ENCODE measurements at regions not wholly inside any gene's neighbourhood (a gene's known extent, or its start where the extent isn't known, plus 50 kb on each side); places are given as distances from the start of the nearest gene placed in this dataset.

GRCh38 chr2:180187611-180188010 is 180.5 kb upstream of the CWC22 start:
- no peak for DNase-seq

DNA sequence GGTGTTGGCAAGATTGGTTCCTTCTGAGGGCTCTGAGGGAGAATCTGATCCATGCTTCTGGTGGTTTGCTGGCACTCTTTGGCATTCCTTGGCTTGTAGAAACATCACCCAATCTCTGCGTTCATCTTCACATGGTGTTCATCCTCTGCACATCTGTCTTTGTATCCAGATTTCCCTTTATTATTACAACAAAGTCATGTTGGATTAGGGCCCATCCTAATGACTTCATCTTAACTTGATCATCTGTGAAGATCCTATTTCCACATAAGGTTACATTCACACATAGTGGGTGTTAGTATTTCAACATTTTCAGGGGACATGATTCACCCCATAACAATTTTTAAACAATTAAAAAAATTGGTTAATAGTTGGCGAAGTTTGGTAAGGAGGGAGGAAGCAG is 177.4 kb upstream of the CWC22 start:
- DNase-seq = no peak

GRCh38 chr2:180180511-180180910 is 173.4 kb upstream of the CWC22 start:
- DNase-seq = no peak

DNA sequence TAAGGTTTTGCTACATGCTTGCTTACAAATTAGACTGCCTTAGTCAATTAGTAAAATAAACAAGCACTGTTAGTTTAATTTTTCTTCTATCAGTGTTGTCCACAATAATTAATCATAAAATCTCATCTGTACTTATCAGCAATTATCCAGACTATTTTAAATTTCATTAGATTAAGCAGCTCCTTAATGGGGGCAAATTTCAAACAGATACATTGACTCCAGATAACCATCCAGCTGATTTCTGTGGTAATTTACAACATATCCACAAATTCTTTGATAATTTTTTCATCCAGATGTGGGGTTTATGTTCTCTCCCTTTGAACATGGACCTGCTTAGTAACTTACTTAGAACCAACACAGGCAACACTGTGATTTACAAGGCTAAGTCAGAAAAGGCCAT is 170.4 kb upstream of the CWC22 start:
- no peak for DNase-seq

DNA sequence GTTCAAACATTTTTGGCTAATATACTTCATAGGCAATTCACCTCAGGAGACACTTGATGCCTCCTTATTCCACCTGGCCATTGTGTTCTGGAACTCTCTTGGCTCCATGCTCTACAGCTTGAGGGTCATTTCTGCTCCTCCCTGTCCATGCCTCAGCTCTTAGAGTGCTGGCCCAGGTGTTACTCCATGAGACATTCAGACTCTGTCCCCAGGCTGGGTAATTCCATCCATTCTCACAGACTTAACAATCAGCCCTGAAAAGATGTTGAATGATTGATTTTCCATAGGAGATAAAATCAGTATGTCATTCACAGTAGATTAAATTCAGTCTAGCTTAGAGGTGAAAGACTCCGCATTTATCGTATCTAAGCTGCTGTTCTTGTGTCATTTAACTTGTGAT is 168.6 kb upstream of the CWC22 start:
- no peak for DNase-seq

DNA sequence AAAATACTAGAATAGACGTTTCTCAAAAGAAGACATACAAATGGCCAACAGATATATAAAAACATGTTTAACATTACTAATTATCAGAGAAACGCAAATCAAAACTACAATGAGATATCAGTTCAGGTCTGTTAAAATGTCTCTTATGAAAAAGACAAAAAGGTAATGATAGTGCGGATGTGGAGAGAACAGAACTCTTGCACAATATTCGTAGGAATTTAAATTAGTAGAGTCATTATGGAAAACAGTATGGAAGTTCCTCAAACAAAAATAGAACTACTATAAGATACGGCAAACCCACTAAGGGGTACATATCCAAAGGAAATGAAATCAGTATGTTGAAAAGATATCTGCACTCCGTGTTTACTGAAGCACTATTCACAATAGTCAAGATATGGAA is 167.5 kb upstream of the CWC22 start:
- DNase-seq = no peak

DNA sequence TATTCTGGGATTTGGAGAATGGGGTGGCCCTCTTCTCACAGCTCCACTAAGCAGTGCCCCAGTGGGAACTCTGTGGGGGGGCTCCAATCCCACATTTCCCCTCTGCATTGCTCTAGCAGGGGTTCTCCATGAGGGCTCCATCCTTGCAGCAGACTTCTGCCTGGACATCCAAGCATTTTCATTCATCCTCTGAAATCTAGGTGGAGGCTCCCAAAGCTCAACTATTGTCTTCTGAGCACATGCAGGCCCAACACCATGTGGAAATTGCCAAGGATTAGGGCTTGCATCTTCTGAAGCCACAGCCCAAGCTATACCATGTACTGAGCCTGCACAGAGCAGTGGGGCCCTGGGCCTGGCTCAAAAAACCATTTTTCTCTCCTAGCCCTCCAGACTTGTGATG is 162.4 kb upstream of the CWC22 start:
- no peak for DNase-seq

DNA sequence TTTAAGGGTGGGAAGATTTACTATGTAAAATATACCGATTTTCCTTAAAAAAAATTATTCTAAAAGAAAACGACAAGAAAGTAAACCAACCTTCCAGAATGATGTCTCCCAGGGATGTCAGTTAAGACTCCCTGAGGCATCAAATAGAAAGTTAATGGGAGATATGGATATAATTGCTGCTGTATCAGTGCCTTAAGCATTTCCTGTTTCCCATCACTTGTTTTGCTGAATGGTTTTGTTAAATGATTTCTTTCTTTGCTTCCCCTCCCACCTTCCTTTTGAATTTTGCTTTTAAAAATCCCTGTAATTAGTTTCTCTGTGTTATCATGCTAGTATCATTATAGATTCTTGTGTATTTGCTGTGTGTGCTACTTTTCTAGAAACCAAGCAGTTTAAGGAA is 154.3 kb upstream of the CWC22 start:
- DNase-seq = no peak

- no peak for DNase-seq
These were observed 152.8 kb upstream of the CWC22 start for GRCh38 chr2:180159921-180160320.

DNA sequence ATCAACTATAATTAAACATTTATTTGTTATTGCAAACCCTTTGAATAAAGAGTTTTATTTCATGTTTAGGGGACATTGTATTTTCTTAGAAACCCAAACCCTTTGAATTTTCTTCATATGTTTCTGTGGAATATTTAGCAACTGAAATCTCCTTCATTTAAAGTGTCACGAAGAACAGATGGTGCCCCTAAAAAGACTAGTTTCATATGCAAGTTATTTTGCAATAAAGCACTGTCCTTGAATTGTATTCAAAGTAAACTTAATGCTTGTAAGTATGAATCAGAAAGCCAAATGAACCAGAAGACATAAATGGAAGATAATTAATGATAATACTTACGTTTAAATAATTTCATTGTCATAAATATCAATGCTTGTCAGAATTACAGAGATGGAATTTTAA is 151.9 kb upstream of the CWC22 start:
- DNase-seq = no peak

- no peak for DNase-seq
These were observed 149.6 kb upstream of the CWC22 start for GRCh38 chr2:180156651-180157050.

- DNase-seq = no peak
These were observed 143.5 kb upstream of the CWC22 start for GRCh38 chr2:180150606-180151005.

GRCh38 chr2:180146541-180146940 is 139.4 kb upstream of the CWC22 start:
- DNase-seq = no peak

DNA sequence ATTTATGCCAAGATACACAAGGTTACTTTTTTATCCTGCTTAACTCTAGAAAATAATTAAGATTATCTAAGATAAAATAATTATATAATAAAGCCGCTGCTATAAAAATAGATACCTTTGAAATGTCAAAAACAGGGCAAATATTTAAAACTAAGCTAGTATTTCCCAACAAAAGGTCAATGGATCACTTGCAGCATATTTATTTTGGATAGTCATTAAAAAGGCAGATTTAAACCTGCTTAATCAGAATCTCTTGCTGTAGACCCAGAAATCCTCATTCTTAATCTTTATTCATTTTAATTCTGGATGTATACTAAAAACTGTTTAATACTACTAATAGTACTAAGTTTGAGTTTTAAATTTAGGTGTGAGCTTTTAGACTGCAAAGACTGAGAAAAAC is 139.0 kb upstream of the CWC22 start:
- no peak for DNase-seq

DNA sequence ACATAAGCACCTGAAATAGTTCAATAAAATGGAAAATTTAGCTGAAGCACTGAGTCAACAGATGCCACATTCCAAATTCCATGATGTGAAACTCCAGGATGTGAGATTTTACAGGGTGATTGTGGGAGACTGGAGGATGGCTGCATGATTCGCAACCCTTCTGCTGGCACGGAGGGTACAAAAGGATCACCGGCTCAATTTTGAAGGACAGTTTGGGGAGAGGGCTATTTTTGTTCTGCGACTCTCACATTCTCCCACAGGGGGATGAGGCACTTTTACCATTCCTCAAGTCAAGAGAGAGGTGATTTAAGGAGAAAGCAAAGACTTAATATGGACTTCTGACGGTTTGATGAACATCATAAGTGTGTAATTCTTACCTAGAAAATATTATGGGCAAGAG is 138.1 kb upstream of the CWC22 start:
- no peak for DNase-seq

GRCh38 chr2:180144338-180144813 is 137.3 kb upstream of the CWC22 start:
- DNase-seq = no peak

DNA sequence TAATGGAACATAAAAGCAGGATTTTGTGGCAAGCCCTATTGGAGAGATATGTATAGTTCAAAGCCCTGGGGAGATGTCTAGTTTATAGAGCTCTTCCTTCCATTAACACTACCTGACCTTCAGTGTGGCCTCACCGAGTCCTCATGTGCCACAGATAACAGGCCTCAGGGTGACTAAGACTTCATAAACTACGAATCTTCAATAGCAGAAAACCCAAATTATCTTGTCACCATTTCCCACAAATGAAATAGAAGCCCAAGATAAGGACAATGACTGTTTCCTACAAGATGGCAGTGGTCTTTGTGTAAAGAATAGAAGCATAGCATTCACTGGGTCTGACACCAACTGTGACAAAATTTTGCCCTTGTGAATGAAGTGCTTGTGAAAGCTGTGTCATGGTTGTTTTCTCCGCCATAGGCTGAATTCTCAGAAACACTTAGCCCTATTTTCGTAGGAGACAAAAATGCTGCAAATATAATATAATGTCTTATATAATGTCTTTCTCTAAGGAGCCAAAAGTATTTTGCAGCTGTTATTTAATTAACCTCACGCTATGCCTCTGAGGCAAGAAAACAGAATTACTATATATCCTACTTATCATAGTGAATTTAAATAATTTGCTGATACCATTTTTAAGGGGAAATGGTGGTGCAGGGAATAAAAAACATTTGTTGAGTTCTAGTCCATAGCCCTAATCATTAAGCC is 136.7 kb upstream of the CWC22 start:
- DNase-seq = no peak

GRCh38 chr2:180141600-180141999 is 134.5 kb upstream of the CWC22 start:
- DNase-seq = no peak

- no peak for DNase-seq
These were observed 126.6 kb upstream of the CWC22 start for GRCh38 chr2:180133736-180134135.

GRCh38 chr2:180130403-180130802 is 123.3 kb upstream of the CWC22 start:
- peak; percentile 5 for DNase-seq

GRCh38 chr2:180128861-180129260 is 121.8 kb upstream of the CWC22 start:
- no peak for DNase-seq

- peak; percentile 54 for DNase-seq
These were observed 118.3 kb upstream of the CWC22 start for GRCh38 chr2:180125245-180125962.

DNA sequence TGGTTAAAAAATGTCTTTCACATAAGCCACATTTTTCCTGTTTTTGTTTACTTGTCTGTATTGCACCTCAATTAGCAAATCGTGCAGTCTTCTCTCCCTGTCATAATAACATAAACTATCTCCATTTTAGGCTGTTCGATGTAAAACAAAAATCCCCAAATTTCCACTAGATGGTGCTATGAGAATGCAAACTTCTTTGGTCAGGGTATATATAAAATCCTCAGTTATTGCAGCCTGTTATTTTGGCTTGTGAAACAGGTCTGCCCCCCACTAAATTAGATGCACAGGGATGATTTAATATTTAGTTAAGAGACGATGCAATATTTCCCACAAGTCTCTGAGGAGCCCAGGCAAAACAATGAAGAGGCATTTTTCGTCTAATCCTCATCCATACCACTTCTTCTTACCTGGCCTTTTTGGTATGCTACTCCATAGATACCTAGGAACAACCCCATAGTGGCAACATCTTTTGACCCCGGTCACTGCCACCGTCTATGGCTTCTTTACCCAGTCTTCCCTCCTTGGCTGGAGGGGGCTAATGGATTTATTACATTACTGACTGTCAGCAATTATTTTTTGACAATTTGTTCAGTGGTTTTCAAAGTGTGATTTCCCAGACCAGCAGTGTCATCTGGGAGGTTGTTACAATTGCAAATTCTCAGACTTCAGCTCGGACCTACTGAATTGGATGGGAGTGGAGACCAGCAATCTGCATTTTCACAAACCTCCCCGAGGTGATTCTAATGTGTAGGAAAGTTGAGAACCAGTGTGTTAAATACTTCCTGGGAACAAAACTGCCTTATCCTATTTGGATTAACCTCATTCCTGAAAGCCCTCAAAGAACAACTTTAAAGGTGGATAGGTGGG is 117.4 kb upstream of the CWC22 start:
- peak; percentile 55 for DNase-seq

DNA sequence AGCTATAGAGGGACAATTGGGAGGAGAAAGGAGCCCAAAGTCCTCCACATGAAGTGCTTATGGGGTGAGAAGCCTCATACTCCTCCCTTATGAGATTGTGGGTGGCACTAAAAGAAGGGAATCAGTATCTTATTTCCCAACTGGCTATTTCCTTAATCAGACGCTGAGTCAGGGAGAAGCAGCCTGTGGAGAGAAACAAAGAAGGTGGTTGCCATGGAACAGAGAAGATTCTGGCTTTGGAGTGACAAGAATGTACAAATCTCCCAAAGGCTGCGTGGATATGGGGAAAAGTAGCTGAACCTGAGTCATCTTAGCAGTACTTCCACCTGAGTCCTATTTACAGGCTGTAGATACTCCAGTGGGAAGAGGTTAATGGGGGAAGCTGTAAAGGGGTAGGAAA is 115.8 kb upstream of the CWC22 start:
- peak; percentile 2 for DNase-seq
